CD4-positive, alpha-beta T cell treated with Interleukin-6 at 100 ng/mL for 8 hours (primary cell): ENCODE measurements at regions not wholly inside any gene's neighbourhood (a gene's known extent, or its start where the extent isn't known, plus 50 kb on each side); places are given as distances from the start of the nearest gene placed in this dataset.
"Not testable (repeated sequence)": the region's sequence is repeated elsewhere in the genome, so short reads cannot be mapped to it uniquely, and the experiment has no call there.

Experiments
- DNase-seq: peaks from one replicate; pipeline ENCODE4 v3.0.0-alpha.2; 2020; ENCODE audit warnings: mixed read lengths, low spot score

DNA sequence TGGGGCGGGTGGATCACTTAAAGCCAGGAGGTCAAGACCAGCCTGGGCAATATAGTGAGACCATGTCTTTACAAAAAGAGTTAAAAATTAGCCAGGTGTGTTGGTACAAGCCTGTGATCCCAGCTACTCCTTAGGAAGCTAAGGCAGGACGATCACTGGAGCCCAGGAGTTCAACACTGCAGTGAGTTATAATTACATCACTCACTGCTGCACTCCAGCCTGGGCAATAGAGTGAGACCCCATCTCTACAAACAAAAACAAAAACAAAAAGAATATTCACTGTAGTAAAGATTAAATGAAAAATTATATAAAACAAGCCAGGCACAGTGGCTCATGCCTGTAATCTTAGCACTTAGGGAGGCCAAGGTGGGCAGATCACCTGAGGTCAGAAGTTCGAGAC lies 1047.6 kb upstream of the AUTS2 start:
- no peak for DNase-seq

DNA sequence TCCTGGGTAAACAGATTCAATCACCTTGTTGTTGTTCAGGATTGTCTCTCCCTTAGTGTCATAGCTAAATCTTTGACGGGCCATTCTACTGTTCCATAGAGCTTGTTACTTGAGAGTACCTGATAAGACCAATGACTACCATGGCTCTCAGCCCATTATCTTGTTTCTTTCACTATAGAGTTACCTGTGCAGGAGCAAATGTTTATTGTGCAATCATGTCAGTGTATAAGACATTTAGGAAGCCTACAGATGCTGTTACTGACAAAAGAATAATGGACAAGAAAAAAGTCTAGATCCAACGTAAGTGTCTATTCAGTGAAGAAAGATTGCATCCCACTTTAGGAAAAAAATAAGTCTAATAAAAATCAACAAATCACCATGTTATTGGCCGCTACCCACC lies 1041.7 kb upstream of the AUTS2 start:
- DNase-seq = no peak

DNA sequence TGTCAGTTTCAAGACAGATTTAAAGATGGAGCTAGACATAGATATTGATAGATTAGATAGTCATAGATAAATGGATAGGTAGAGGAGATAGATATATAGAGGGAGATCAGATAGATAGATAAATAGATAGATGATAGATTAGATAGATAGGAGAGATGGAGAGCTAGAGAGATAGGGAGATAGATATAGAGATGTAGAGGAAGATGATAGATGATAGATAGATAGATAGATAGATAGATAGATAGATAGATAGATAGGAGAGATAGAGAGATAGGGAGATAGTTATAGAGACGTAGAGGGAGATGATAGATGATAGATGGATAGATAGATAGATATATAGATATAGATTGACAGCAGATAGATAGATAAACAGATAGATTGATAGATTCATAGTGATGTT lies 1038.8 kb upstream of the AUTS2 start:
- no peak for DNase-seq

DNA sequence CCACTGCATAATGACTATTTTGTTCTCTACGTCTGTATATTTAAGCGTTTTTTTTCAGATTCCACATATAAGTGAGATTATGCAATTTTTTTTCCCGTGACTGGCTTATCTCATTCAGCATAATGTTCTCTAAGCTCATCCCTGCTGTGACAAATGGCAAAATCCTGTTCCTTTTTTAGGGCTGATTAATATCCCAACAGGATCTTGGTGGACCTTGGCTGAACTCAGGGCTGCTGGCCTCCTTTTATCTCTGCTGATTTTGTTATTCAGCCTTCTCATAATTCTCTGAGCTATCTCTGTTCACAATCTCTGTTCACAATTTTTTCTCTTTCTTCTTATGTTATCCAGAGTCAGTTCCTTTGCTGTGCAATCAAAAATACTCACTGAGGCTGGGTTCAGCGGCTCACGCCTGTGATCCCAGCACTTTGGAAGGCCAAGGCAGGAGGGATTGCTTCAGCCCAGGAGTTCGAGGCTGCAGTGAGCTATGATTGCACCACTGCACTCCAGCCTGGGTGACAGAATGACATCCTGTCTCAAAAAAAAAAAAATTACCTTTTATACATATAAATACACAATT lies 1035.9 kb upstream of the AUTS2 start:
- DNase-seq = no peak

DNA sequence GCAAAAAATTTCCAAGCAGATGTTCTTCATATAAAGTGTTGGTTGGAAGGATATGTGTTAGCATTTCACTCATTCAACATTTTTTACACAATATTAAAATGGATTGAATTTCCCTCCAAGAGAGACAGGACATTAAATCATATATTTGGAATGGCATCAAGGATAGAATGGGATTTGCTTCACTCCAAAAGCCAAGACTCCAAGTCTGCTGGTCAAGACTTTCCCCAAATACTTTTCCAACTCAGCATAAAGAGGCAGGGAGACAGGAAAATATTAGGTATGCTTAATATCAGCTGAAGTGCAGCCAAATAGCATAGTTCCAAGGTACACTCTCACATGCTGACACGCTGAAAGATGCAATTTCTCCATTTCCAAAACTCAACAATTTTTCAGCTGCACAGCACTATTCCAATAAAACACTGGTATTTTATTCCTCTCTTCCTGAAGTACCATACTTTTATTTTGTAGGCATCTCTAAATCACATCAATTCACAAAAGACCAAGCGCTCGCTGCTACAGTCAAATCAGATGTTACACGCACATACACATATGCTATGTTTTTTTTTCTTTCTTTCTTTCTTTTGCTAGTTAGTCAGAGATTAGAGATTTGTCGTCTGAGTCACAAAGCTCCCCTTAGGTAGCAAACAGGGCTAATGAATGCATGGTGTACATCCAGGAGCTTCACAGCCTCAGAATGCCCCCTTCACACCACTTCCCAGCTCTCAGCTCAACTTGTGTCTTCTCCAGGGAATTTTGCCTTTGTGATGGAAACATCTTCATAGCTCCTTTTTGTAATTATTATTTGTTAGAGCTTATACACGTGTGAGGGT lies 1033.8 kb upstream of the AUTS2 start:
- no peak for DNase-seq

DNA sequence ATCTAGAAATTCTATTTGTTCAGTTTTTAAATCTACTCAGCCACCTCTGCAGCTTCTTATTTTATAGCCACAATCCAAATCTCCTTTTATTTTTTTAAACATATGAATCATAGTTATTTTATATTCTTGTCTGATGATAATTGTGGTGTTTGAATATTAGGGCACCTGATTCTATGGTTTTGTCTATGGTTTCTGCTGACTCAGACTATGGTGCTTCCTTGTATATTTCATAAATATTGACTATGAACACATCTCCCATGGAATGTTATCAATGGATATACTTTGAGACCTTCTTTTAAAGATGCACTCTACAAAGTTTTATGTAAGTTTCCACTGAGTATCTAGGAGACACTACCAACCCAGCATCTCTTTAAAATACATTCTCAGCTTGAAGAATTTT lies 1027.0 kb upstream of the AUTS2 start:
- DNase-seq = no peak

DNA sequence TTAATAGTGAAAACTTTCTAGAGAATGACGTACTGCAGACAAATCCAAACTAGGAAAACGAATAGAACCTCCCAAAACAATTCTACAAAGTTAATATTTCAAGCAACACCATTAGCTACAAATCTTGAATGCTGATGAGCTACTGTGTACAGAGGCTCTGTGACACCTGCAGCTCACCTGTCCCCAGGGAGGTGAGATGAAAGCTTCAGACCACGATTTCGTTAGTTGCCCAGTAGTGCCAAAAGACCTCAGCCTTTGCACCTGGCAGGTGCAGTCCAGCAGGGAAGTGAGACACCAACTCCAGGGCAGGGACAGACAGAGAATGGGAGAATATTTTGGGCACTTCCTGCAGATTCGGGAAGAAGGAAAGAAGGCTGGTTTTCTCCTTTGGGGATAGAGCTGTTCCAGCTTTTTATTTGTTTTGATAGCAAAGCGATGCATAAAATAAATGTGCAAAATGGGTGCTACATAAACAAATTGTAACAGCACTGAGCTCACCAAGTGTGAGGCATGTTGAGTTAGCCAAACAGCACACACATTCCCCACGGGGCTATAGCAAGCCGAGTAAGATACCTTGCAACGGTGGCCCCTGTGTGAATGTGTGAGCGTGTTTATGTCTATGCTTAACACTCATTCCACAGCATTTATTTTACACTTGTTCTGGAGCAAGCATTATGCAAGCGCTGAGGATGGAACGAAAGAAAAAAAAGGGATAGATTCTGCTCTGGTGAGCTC lies 1024.8 kb upstream of the AUTS2 start:
- no peak for DNase-seq

DNA sequence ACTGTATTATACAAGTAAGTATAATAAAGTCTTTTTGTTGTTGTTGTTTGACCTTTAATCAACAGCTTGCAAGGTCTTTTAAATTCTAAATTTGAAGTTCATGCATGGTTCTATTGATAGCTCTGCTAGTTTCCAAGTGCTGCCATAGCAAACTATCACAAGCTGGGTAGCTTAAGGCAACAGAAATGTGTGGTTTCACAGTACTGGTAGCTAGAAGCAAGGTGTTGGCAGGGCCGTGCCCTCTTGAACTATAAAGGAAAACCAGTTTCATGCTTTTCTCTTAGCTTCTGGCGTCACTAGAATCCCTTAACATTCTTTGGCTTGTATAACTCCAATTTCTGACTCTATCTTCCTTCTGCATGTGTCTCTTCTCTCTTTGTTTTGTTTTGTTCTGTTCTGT lies 1021.9 kb upstream of the AUTS2 start:
- DNase-seq = no peak

DNA sequence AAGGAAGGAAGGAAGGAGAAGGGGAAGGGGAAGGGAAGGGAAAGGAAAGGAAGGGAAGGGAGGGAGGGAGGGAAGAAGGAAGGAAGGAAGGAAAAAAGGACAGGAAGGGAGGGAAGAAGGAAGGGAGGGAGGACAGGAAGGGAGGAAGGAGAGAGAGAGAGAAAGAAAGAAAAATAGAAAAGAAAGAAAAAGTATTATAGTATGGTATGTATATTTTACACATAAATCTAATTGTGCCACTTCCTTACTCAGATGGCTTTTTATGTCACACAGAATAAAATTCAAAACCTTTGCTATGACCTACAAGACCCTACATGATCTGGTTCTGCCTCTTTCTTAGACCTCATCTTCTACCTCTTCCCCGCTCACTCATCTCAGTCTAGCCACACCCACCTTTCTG lies 1016.9 kb upstream of the AUTS2 start:
- DNase-seq = no peak

DNA sequence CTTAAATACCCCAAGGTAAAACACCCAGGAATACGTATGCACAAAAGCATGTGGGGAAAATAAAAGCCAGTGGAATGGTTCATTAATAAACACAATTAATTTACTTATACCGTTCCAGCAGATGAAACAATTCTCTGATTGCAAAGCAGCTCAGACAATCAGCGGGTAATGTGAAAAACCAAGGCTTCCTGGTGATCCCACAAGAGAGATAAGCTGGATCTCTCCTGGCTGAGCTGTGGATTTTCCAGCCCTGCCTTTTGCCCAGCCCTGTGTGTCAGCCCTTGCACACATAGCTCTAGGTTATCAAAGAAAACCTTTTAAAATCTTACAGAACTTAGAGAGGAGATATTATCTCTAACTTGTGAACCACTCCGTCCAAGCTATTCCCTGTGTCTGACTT lies 1010.7 kb upstream of the AUTS2 start:
- DNase-seq = no peak

DNA sequence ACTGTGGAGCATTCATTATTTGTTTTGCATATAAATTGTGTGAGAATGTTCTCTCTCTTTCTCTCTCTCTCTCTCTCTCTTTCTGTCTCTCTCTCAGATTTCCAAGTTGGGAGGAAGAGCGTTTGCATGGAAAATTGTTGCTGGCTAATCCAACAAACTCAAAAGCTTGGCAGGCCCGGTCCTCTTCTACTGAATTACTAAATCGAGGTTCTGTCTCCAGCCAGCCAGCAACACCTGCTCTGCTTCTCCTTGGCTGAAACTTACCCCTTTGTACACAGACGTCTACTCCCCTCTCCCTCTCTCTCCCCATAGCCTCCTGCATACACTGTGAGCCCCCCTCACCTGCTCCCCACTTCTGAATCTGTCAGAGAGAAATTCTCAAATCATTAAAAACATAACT lies 996.4 kb upstream of the AUTS2 start:
- no peak for DNase-seq

DNA sequence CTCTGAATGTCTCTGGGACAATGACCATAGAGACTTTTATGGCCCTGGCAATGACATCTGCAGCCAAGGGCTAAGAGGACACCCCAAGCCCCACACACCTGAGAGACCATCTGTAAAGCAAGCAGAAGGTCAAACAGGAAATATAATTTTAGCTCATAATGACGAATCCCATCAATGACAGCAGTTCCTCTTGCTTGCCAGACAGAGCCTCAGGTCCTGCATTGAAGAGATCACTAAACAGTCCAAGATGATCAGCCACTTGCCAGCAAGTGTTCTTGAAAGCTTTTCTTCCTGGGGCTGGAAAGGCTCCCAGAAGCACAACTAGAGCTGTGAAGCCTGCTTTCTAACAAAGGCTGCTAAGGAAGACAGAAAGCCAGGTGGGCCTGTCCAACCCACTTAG lies 993.7 kb upstream of the AUTS2 start:
- DNase-seq = no peak

DNA sequence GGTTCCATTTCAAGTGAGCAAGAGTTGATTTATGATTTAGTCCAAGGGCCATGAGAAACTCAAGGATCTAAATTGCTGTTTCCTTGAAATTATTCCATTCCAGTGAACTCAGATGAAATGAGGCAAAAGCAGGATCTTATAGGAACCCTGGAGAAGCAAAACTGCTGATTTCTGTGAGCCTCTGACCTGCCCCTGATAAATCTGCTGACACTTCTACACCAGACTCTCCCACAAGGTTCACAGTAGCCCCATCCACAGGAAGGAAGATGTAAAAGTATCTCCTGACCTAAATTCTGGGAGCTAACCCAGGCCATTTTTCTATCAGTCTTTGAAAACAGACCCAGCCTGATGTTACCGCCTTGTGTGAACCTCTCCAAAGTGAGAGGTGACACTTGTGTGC lies 987.6 kb upstream of the AUTS2 start:
- no peak for DNase-seq

DNA sequence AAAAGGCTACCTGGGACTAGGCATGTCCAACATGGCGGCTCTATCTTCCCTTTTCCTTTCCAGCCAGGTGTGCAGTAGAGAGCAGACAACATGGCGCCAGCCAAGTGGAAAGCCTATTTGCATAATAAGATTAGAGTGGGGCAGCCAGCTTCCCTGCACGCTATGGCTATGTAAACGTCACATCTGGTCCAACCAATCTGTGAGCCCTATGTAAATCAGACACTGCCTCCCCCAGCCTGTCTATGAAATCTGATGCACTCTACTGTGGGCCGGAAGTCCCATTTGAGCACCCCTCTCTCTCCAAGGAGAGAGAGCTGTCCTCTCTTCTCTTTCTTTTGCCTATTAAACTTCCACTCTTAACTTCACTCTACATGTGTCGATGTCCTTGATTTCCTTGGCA lies 984.9 kb upstream of the AUTS2 start:
- DNase-seq = no peak

DNA sequence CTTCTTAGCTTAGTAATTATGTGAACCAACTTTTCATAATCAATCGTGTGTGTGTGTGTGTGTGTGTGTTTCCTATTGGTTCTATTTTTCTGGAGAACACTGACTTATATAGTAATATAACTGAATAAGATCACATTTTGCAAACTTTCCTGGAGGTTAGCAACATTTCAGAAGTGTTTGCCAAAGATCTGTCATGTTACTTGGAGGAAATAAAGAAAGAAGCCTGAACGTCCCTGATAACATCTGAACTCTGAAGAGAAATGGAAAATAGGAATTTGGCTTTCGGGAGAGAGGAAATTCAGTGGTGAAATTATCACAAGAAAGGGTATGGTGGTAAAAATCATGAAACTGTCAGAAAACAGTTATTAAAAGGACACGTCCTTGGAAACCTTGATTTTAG lies 984.4 kb upstream of the AUTS2 start:
- DNase-seq = no peak

DNA sequence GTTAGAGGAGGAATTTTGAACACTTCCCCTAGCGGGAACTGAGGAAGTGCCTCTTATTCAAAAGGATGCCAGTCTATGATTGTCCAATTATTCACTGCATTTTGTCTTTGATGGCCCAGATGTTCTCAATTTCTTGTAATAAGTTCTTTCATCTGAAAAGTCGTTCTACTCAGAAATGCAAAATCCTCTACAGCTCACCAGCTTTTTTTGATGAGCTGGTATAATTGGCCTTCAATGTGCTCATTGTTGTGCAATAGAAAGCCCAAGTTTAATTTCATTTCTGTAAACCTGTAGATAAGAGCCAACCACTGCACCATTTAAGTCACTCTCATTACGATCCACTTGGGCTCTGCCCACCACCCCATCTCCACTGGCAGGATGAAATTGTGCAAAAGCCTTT lies 978.7 kb upstream of the AUTS2 start:
- DNase-seq = no peak

DNA sequence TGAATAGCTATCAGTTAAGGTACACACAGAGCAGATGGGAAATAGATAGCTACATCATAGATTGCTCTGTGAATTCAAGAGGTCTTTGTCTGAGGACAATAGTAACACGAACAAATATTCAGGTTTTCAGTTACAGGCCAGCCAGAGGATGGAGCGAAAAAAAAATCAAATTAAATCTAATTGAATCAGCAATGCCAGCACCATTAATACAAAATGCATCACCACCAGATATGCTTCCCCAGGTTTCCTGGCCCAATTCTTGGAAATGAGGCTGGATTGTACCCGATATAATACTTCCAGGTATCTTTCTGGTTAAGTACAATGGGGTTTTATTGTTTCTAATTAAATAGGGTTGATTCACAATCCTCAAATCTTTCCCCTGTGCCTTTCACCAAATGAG lies 975.8 kb upstream of the AUTS2 start:
- DNase-seq = no peak

DNA sequence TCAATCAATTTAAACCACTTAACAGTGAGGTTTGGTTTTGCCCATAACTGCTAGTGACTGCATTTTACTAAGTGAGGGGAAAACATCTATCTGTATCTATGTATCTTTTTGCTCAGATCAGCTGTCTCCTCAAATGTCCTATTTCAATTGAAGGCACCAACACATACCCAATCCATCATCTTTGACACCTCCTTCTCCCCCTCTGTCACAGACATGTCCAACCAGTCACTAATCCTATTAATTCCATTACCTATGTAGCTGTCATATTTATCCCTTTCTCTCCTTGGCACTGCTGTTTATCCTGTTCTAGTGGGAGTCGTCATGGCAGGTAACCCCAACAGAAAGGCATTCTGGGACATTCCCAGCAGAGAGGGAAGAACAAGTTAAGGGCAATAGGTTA lies 975.2 kb upstream of the AUTS2 start:
- DNase-seq = no peak

DNA sequence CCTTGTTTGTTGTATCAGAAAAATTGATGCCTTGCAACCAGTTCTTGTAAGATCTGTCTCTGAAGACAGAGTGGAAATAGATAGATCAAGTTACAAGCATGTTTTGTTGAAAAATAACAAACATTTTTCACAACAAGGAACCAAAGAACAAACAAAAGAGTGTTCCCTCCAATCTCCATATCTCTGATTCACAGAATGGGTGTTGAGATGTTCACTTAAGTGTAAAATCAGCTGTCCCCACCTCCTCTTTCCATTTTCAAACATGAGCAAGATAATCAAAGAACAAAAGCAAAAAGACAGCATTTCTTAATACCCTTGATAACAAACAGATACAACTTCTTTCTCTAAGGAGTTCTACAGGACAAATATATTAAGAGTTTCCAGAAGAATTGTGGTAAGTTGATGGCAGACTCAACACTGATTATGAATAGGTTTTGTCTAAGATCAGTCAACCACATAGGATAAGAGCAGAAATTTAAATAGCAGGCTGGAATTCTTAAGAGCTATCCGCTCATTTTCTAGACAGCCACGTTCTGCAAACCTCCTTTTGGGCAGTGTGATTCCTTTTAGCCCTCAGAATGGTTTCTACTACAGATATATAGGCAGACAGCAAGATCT lies 970.9 kb upstream of the AUTS2 start:
- DNase-seq = no peak

DNA sequence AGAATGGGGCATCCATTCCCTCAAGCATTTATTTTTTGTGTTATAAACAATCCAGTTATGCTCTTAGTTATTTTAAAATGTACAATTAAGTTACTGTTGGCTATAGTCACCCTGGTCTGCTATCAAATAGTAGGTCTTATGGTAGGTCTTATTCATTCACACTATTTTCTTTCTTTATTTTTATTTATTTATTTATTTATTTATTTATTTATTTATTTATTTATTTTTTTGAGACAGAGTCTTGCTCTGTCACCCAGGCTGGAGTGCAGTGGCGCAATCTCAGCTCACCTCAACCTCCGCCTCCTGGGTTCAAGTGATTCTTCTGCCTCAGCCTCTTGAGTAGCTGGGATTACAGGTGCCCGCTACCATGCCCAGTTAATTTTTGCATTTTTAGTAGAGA lies 967.4 kb upstream of the AUTS2 start:
- DNase-seq = not testable (repeated sequence)

DNA sequence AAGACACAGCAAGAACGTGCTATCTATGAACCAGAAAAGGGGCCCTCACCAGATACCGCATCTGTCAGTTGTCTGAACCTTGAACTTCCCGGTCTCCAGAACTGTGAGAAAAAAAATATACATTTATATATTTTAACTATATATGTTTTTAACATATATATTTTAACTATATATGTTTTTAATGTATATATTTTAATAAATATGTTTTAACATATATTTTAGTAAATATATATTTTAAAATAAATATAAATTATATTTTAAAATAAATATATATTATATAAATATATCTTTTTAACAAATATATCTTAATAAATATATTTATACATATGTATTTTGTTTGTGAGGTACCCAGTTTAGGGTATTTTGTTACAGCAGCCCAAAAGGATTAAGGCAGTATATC lies 958.2 kb upstream of the AUTS2 start:
- no peak for DNase-seq

DNA sequence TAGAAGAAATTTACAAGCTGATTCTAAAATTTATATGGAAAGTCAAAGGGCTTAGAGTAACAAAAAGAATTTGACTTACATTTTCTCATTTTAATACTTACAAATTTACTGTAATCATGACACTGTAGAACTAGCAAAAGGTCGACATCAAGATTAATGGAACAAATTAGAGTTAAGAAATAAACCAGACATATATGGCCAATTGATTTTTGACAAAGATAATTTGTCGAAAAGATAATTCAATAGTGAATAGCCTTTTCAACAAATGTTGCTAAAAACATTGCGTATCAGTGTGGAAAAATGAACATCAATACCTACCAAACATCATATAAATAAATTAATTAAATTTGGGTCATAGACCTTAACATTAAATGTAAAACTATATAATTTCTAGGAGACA lies 955.5 kb upstream of the AUTS2 start:
- no peak for DNase-seq

DNA sequence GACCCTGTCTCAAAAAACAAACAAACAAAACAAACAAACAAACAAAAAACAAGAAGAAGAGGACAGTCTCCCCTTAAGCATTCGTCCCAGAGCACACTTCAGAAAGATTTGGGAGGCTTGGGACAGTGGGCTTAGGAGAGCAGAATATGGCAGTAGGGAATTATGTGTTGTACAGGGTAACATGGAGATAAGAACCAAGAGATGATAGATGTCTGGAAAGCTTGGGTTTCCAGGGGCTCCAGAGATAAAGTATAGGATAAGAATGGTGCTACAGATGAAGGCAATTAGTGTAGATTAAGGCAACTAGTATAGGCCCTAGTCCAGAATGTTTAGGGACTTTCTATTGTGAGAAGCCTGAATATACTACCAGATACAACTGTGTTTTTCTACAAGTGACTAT lies 934.9 kb upstream of the AUTS2 start:
- no peak for DNase-seq
